ENCODE measurements at regions not wholly inside any gene's neighbourhood (a gene's known extent, or its start where the extent isn't known, plus 50 kb on each side); places are given as distances from the start of the nearest gene placed in this dataset.

GRCh38 chr10:42942279-42942950 lies 134.5 kb upstream of the RET start:
- TF ChIP-seq EZH2 (IDR thresholded peaks at IDR 0.05) (no peak), CTCF (IDR thresholded peaks at IDR 0.05) (no peak), EZH2phosphoT487 (IDR thresholded peaks at IDR 0.05) (no peak)
